Ishikawa (cell line): ENCODE measurements at regions not wholly inside any gene's neighbourhood (a gene's known extent, or its start where the extent isn't known, plus 50 kb on each side); places are given as distances from the start of the nearest gene placed in this dataset.

Experiments
- CEBPB ChIP-seq: IDR thresholded peaks from 2 replicates; pipeline ENCODE4 v1.6.1; 2012
- CREB1 ChIP-seq: IDR thresholded peaks from 2 replicates; pipeline ENCODE4 v1.6.1; 2012; ENCODE audit warnings: low read depth
- EGR1 ChIP-seq: IDR thresholded peaks from 2 replicates; pipeline ENCODE4 v1.6.1; 2012
- EP300 ChIP-seq: IDR thresholded peaks from 2 replicates; pipeline ENCODE4 v1.6.1; 2012; ENCODE audit warnings: borderline replicate concordance
- FOXM1 ChIP-seq: IDR thresholded peaks from 2 replicates; pipeline ENCODE4 v1.6.1; 2012; ENCODE audit warnings: low read depth, borderline replicate concordance
- MAX ChIP-seq: IDR thresholded peaks from 2 replicates; pipeline ENCODE4 v1.6.1; 2012
- NFIC ChIP-seq: IDR thresholded peaks from 2 replicates; pipeline ENCODE4 v1.6.1; 2012
- RAD21 ChIP-seq: IDR thresholded peaks from 2 replicates; pipeline ENCODE4 v1.6.1; 2012; ENCODE audit warnings: low read depth
- REST ChIP-seq: IDR thresholded peaks from 2 replicates; pipeline ENCODE4 v1.6.1; 2012; ENCODE audit warnings: low read depth, mild to moderate bottlenecking
- TAF1 ChIP-seq: IDR thresholded peaks from 2 replicates; pipeline ENCODE4 v1.6.1; 2012; ENCODE audit warnings: low read depth, mild to moderate bottlenecking
- TCF12 ChIP-seq: IDR thresholded peaks from 2 replicates; pipeline ENCODE4 v1.6.1; 2012; ENCODE audit warnings: low read depth
- TEAD4 ChIP-seq: IDR thresholded peaks from 2 replicates; pipeline ENCODE4 v1.6.1; 2012
- USF1 ChIP-seq: IDR thresholded peaks from 2 replicates; pipeline ENCODE4 v1.6.1; 2012
- YY1 ChIP-seq: IDR thresholded peaks from 2 replicates; pipeline ENCODE4 v1.6.1; 2012; ENCODE audit warnings: low read depth
- ZBTB7A ChIP-seq: IDR thresholded peaks from 2 replicates; pipeline ENCODE4 v1.6.1; 2012; ENCODE audit warnings: low read depth

DNA sequence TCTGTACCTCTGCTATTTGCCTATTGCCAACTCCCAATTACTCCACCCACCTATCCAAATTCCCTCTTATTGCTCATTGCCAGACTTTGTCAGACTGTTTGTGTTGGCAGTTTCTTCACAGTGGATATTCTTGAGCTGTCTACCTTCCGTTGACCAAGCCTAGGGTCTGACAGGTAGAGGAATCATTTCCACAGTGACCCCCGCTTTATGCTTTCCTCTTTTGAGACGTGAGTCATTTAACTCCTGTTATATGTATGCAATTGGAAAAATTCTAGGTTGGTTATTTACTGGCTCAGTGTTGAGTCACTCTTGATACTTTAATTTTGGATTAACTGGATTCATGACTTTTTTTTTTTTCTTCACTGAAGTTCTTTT lies 187.7 kb downstream of the IRS1 start:
- TF ChIP-seq YY1 (no peak), EP300 (no peak), FOXM1 (no peak), RAD21 (no peak), CREB1 (no peak), REST (no peak), TEAD4 (no peak), MAX (no peak), NFIC (no peak), TAF1 (no peak), CEBPB (no peak), TCF12 (no peak)

- TF ChIP-seq USF1: no peak
- TF ChIP-seq REST: no peak
- no peak for TF ChIP-seq EGR1
- TF ChIP-seq EP300: no peak
- TF ChIP-seq CEBPB: no peak
- TF ChIP-seq CREB1: no peak
- TF ChIP-seq FOXM1: no peak
- TF ChIP-seq TEAD4: no peak
- no peak for TF ChIP-seq MAX
- TF ChIP-seq TCF12: no peak
- TF ChIP-seq TAF1: no peak
- TF ChIP-seq YY1: no peak
- TF ChIP-seq NFIC: no peak
- no peak for TF ChIP-seq RAD21
Measured at GRCh38 chr2:226611196-226611943, 188.2 kb downstream of the IRS1 start.

DNA sequence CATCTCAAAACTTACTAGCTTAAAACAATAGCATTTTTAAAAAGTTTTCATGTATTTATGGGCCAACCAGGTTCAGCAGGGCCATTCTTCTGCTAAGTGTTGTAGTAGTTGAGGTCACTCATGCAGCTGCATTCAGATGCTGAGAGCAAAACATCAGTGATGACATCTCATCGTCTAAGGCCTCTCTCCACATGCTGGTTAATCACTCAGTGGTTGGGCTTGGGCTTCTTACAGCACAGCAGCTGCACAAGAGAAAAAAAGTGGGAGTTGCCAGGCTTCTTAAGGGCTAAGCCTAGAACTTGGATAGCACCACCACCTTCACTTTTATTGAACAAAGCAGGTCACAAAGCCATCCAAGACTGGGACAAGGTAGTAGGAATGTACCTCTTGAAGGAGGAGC lies 190.3 kb downstream of the IRS1 start:
- TF ChIP-seq CREB1: no peak

DNA sequence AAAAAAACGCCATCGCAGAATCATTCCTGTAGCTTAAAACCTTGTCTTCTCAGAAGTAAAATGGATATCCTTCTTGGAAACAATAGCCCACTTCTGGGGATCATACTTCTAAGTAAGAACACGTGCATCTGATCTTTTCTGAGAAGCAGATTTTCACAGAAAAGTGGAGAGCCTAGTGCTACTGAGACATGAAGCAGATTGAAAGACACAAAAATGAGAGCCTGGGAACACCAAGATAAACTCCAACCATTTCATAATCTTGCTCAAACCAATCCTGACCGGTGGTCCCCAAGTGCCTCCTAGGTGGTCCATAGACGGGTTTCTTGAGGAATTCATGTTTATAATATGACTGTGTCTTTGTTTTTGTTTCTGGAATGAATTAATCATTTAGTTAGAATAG lies 191.2 kb downstream of the IRS1 start:
- TF ChIP-seq REST: no peak
- no peak for TF ChIP-seq CREB1
- no peak for TF ChIP-seq TCF12
- no peak for TF ChIP-seq RAD21
- TF ChIP-seq EP300: no peak
- no peak for TF ChIP-seq FOXM1
- no peak for TF ChIP-seq CEBPB
- no peak for TF ChIP-seq TEAD4
- TF ChIP-seq EGR1: no peak
- no peak for TF ChIP-seq ZBTB7A
- TF ChIP-seq NFIC: no peak

- TF ChIP-seq REST (no peak), TAF1 (no peak), FOXM1 (no peak), CREB1 (no peak), EGR1 (no peak)
Measured at GRCh38 chr2:226607379-226607778, 192.2 kb downstream of the IRS1 start.
